ENCODE measurements at regions not wholly inside any gene's neighbourhood (a gene's known extent, or its start where the extent isn't known, plus 50 kb on each side); places are given as distances from the start of the nearest gene placed in this dataset.
"Not testable (repeated sequence)": the region's sequence is repeated elsewhere in the genome, so short reads cannot be mapped to it uniquely, and the experiment has no call there.

DNA sequence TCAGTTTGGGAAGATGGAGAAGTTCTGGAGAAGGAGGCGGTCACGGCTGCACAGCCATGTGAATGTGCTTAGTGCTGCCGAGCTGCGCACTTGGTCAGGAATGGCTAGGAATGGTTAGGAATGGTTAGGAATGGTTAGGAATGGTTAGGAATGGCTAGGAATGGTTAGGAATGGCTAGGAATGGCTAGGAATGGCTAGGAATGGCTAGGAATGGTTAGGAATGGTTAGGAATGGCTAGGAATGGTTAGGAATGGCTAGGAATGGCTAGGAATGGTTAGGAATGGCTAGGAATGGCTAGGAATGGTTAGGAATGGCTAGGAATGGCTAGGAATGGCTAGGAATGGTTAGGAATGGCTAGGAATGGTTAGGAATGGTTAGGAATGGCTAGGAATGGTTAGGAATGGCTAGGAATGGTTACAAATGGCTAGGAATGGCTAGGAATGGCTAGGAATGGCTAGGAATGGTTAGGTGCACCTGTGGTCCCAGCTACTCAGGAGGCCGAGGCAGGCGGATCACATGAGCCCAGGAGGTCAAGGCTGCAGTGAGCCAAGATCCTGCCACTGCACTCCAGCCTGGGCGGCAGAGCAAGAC lies 94.7 kb upstream of the PPP1R26 start:
- H3K4me3 ChIP-seq (ENCODE audit: insufficient read depth in 1 of 2, low read depth in 1 of 2, low read length in 2 of 2); H2BK5ac ChIP-seq (ENCODE audit: low read depth, low read length, poor library complexity, severe bottlenecking); H3K14ac ChIP-seq (ENCODE audit: low read length in 2 of 2); H3K27me3 ChIP-seq (ENCODE audit: control insufficient read depth in 1 of 2, insufficient read depth in 1 of 2, low read length in 2 of 2); H3K4me1 ChIP-seq (ENCODE audit: control insufficient read depth, insufficient read depth, low read depth, low read length); H3K9ac ChIP-seq (ENCODE audit: low read length); H3K9me3 ChIP-seq (ENCODE audit: control insufficient read depth, low read length); H3K4ac ChIP-seq (ENCODE audit: low read depth in 1 of 2, low read length in 2 of 2); H3K36me3 ChIP-seq (ENCODE audit: control insufficient read depth in 1 of 2, insufficient read depth in 2 of 2, low read depth in 1 of 2, low read length in 2 of 2); H3K23ac ChIP-seq (ENCODE audit: low read length in 2 of 2); H2BK12ac ChIP-seq (ENCODE audit: low read length in 2 of 2); H2BK15ac ChIP-seq (ENCODE audit: low read depth, poor library complexity, severe bottlenecking); H3K27ac ChIP-seq (ENCODE audit: low read length, poor library complexity, severe bottlenecking); H3K18ac ChIP-seq (ENCODE audit: low read depth in 1 of 2, low read length in 2 of 2); H4K8ac ChIP-seq (ENCODE audit: low read length); H2AK5ac ChIP-seq (ENCODE audit: low read length, severe bottlenecking); H2AFZ ChIP-seq (ENCODE audit: low read depth, low read length); H3K79me1 ChIP-seq (replicated peaks; ENCODE audit: low read length, poor library complexity, severe bottlenecking); H4K91ac ChIP-seq (ENCODE audit: low read length); H3K4me2 ChIP-seq (ENCODE audit: low read length, poor library complexity, severe bottlenecking); DNase-seq; H2BK120ac ChIP-seq (ENCODE audit: low read depth, low read length): not testable (repeated sequence)
- 90% methylated on average over 7 of the region's 7 CpGs for WGBS

DNA sequence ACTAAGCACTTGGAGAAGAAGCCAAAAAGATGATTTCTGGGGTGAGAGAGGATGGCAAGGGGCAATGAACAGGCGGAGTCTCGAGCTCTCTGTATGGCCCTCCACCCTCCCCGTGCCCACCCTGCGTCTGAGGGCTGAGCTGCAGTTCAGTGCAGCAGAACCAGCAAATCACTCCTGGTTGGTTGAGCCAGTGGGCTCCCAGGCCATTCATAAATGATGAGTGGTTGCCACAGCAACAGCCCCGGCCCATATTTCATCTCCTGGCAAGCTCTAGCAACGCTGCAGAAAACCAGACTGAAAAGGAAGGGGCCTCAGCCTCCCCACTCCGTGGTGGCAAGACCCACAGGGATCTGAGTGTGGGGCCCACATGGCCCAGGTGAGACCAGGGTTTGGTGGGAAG lies 93.8 kb upstream of the PPP1R26 start:
- Histone ChIP-seq H3K27me3 (ENCODE audit: control insufficient read depth in 1 of 2, insufficient read depth in 1 of 2, low read length in 2 of 2) (peaks cover 0 to 9% of the 10 kb centered on the region in 2 experiments), H3K36me3 (ENCODE audit: control insufficient read depth in 1 of 2, insufficient read depth in 2 of 2, low read depth in 1 of 2, low read length in 2 of 2) (no peaks in the 10 kb centered on the region), H3K4ac (ENCODE audit: low read depth in 1 of 2, low read length in 2 of 2) (no peak overlapping the region), H3K9me3 (ENCODE audit: control insufficient read depth, low read length) (no peaks in the 10 kb centered on the region), H2BK12ac (ENCODE audit: low read length in 2 of 2) (no peak overlapping the region), H3K79me1 (replicated peaks; ENCODE audit: low read length, poor library complexity, severe bottlenecking) (no peaks in the 10 kb centered on the region), H3K4me3 (ENCODE audit: insufficient read depth in 1 of 2, low read depth in 1 of 2, low read length in 2 of 2) (no peak overlapping the region), H3K4me2 (ENCODE audit: low read length, poor library complexity, severe bottlenecking) (no peak overlapping the region), H2BK15ac (ENCODE audit: low read depth, poor library complexity, severe bottlenecking) (no peak overlapping the region), H3K14ac (ENCODE audit: low read length in 2 of 2) (no peak overlapping the region), H3K23ac (ENCODE audit: low read length in 2 of 2) (no peak overlapping the region), H2AK5ac (ENCODE audit: low read length, severe bottlenecking) (no peak overlapping the region), H4K91ac (ENCODE audit: low read length) (no peak overlapping the region), H3K4me1 (ENCODE audit: control insufficient read depth, insufficient read depth, low read depth, low read length) (no peaks in the 10 kb centered on the region), H3K27ac (ENCODE audit: low read length, poor library complexity, severe bottlenecking) (no peak overlapping the region), H2AFZ (ENCODE audit: low read depth, low read length) (no peak overlapping the region), H3K9ac (ENCODE audit: low read length) (no peak overlapping the region), H4K8ac (ENCODE audit: low read length) (no peak overlapping the region), H2BK5ac (ENCODE audit: low read depth, low read length, poor library complexity, severe bottlenecking) (no peak overlapping the region), H2BK120ac (ENCODE audit: low read depth, low read length) (no peak overlapping the region), H3K18ac (ENCODE audit: low read depth in 1 of 2, low read length in 2 of 2) (no peak overlapping the region)
- DNase-seq = no peak
- WGBS = 76% methylated on average over 7 of the region's 7 CpGs

DNA sequence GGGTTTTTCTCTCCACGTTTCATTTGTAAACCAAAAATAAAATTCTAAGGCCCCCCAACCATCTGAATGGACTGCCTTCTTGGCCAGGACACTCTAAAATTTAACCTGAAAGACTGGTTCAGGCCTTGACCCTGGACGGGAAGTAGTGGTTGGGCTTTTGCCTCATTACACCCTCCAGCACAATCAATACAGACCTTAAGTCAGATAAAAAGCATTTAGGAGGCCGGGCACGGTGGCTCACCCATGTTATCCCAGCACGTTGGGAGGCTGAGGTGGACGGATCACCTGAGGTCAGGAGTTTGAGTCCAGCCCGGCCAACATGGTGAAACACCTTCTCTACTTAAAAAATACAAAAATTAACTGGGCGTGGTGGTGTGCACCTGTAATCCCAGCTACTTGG lies 91.6 kb upstream of the PPP1R26 start:
- no peak overlapping the region for H3K18ac ChIP-seq (ENCODE audit: low read depth in 1 of 2, low read length in 2 of 2)
- no peak overlapping the region for H3K9ac ChIP-seq (ENCODE audit: low read length)
- H2AFZ ChIP-seq (ENCODE audit: low read depth, low read length) = no peak overlapping the region
- H3K9me3 ChIP-seq (ENCODE audit: control insufficient read depth, low read length) = no peaks in the 10 kb centered on the region
- no peaks in the 10 kb centered on the region for H3K79me1 ChIP-seq (replicated peaks; ENCODE audit: low read length, poor library complexity, severe bottlenecking)
- H3K14ac ChIP-seq (ENCODE audit: low read length in 2 of 2) = no peak overlapping the region
- H3K36me3 ChIP-seq (ENCODE audit: control insufficient read depth in 1 of 2, insufficient read depth in 2 of 2, low read depth in 1 of 2, low read length in 2 of 2) = no peaks in the 10 kb centered on the region
- H2BK5ac ChIP-seq (ENCODE audit: low read depth, low read length, poor library complexity, severe bottlenecking) = no peak overlapping the region
- no peak overlapping the region for H3K27ac ChIP-seq (ENCODE audit: low read length, poor library complexity, severe bottlenecking)
- no peak overlapping the region for H2BK120ac ChIP-seq (ENCODE audit: low read depth, low read length)
- no peak overlapping the region for H2BK15ac ChIP-seq (ENCODE audit: low read depth, poor library complexity, severe bottlenecking)
- H2BK12ac ChIP-seq (ENCODE audit: low read length in 2 of 2) = no peak overlapping the region
- peaks cover 0 to 14% of the 10 kb centered on the region in 2 experiments for H3K27me3 ChIP-seq (ENCODE audit: control insufficient read depth in 1 of 2, insufficient read depth in 1 of 2, low read length in 2 of 2)
- no peak overlapping the region for H2AK5ac ChIP-seq (ENCODE audit: low read length, severe bottlenecking)
- 75% methylated on average over 7 of the region's 8 CpGs for WGBS
- H3K4me1 ChIP-seq (ENCODE audit: control insufficient read depth, insufficient read depth, low read depth, low read length) = no peaks in the 10 kb centered on the region
- no peak overlapping the region for H3K4ac ChIP-seq (ENCODE audit: low read depth in 1 of 2, low read length in 2 of 2)
- no peak overlapping the region for H4K8ac ChIP-seq (ENCODE audit: low read length)
- H4K91ac ChIP-seq (ENCODE audit: low read length) = no peak overlapping the region
- no peak overlapping the region for H3K4me3 ChIP-seq (ENCODE audit: insufficient read depth in 1 of 2, low read depth in 1 of 2, low read length in 2 of 2)
- no peak for DNase-seq
- H3K23ac ChIP-seq (ENCODE audit: low read length in 2 of 2) = no peak overlapping the region
- no peak overlapping the region for H3K4me2 ChIP-seq (ENCODE audit: low read length, poor library complexity, severe bottlenecking)

DNA sequence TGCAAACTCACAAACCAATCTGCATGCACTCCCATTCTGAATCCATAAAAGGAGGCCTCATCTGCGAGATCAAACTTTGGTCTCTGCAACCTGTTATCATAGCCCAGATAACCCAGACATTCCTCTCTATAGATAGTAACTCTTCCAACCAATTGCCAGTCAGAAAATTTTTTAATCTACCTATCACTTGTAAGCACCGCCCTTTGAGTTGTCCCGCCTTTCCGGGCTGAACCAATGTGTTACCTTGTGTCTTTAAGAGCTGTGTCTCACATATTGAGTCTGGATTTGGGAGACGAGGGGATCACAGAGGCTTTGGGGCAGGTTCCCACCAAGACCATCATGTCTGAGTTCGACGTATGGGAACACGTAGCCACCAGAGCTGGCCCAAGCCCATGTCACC lies 91.1 kb upstream of the PPP1R26 start:
- H4K8ac ChIP-seq (ENCODE audit: low read length) = no peak overlapping the region
- DNase-seq = no peak
- no peak overlapping the region for H3K27ac ChIP-seq (ENCODE audit: low read length, poor library complexity, severe bottlenecking)
- H3K36me3 ChIP-seq (ENCODE audit: control insufficient read depth in 1 of 2, insufficient read depth in 2 of 2, low read depth in 1 of 2, low read length in 2 of 2) = no peaks in the 10 kb centered on the region
- H2BK15ac ChIP-seq (ENCODE audit: low read depth, poor library complexity, severe bottlenecking) = no peak overlapping the region
- H2AFZ ChIP-seq (ENCODE audit: low read depth, low read length) = no peak overlapping the region
- peaks cover 0 to 14% of the 10 kb centered on the region in 2 experiments for H3K27me3 ChIP-seq (ENCODE audit: control insufficient read depth in 1 of 2, insufficient read depth in 1 of 2, low read length in 2 of 2)
- no peak overlapping the region for H3K23ac ChIP-seq (ENCODE audit: low read length in 2 of 2)
- H3K4me3 ChIP-seq (ENCODE audit: insufficient read depth in 1 of 2, low read depth in 1 of 2, low read length in 2 of 2) = no peak overlapping the region
- no peak overlapping the region for H3K18ac ChIP-seq (ENCODE audit: low read depth in 1 of 2, low read length in 2 of 2)
- H3K79me1 ChIP-seq (replicated peaks; ENCODE audit: low read length, poor library complexity, severe bottlenecking) = no peaks in the 10 kb centered on the region
- H2BK120ac ChIP-seq (ENCODE audit: low read depth, low read length) = no peak overlapping the region
- H2BK12ac ChIP-seq (ENCODE audit: low read length in 2 of 2) = no peak overlapping the region
- H4K91ac ChIP-seq (ENCODE audit: low read length) = no peak overlapping the region
- no peak overlapping the region for H3K4ac ChIP-seq (ENCODE audit: low read depth in 1 of 2, low read length in 2 of 2)
- no peak overlapping the region for H2BK5ac ChIP-seq (ENCODE audit: low read depth, low read length, poor library complexity, severe bottlenecking)
- H3K4me2 ChIP-seq (ENCODE audit: low read length, poor library complexity, severe bottlenecking) = no peak overlapping the region
- WGBS = 84% methylated on average over 8 of the region's 8 CpGs
- H3K9ac ChIP-seq (ENCODE audit: low read length) = no peak overlapping the region
- H2AK5ac ChIP-seq (ENCODE audit: low read length, severe bottlenecking) = no peak overlapping the region
- H3K14ac ChIP-seq (ENCODE audit: low read length in 2 of 2) = no peak overlapping the region
- H3K9me3 ChIP-seq (ENCODE audit: control insufficient read depth, low read length) = no peaks in the 10 kb centered on the region
- no peaks in the 10 kb centered on the region for H3K4me1 ChIP-seq (ENCODE audit: control insufficient read depth, insufficient read depth, low read depth, low read length)

Measured in mesenchymal stem cell (in vitro differentiated cells and primary cell).